Esophagus squamous epithelium (tissue), 5 donors: ENCODE measurements at regions not wholly inside any gene's neighbourhood (a gene's known extent, or its start where the extent isn't known, plus 50 kb on each side); places are given as distances from the start of the nearest gene placed in this dataset.

Experiments
- DNase-seq: peaks from one replicate; lab custom pipeline; 2025; lab: John Stamatoyannopoulos, UW
- H3K27ac ChIP-seq, 4 donors: fragments of 200-600 bp; sonication (generic); one replicate each; pipeline ENCODE4 v1.5.1; 2016 to 2019; ENCODE audit warnings: mild to moderate bottlenecking in 1 of 4
- H3K27me3 ChIP-seq, 4 donors: fragments of 200-600 bp; sonication (generic); 1 replicate in 3 of 4; 2 replicates in 1 of 4; pipeline versions ENCODE4 v1.5.1 to v1.6.0; 2017 to 2021; ENCODE audit warnings: antibody characterized with exemption in 1 of 4
- H3K36me3 ChIP-seq, 3 donors: fragments of 200-600 bp; sonication (generic); one replicate each; pipeline ENCODE4 v1.5.1; 2016 to 2019
- H3K4me1 ChIP-seq, 3 donors: fragments of 200-600 bp; sonication (generic); one replicate each; pipeline ENCODE4 v1.5.1; 2017 to 2019
- H3K4me3 ChIP-seq, 4 donors: fragments of 200-600 bp; sonication (generic); 1 replicate in 3 of 4; 2 replicates in 1 of 4; pipeline ENCODE4 v1.5.1; 2016 to 2019; ENCODE audit warnings: mild to moderate bottlenecking in 2 of 4, moderate library complexity in 1 of 4
- H3K9me3 ChIP-seq, 3 donors: fragments of 200-600 bp; sonication (generic); one replicate each; pipeline ENCODE4 v1.5.1; 2016 to 2019
- POLR2A ChIP-seq, 4 donors: fragments of 450-650 bp; IDR thresholded peaks; one replicate each; pipeline ENCODE4 v1.6.1; 2017; ENCODE audit warnings: antibody characterized with exemption in 4 of 4, mild to moderate bottlenecking in 4 of 4, moderate library complexity in 3 of 4
- WGBS, 2 donors: methylation state at CpG; one replicate each; pipeline ENCODE4 v1.1.5; 2018; 5-methylcytosine and 5-hydroxymethylcytosine counted together
- intact Hi-C: fragments of 100-400 bp; cut with DNase I; formaldehyde crosslinking; loops from one replicate; pipeline ENCODE4 v1.15.0; 2022
- TF ChIP-seq, protein P1 (sequence below), 6 experiments: fragments of 450-650 bp in 4 of 6; fragments of 200-600 bp in 2 of 6; sonication (generic) in 2 of 6; IDR thresholded peaks; one replicate each; pipeline ENCODE4 v1.5.1; 2016 to 2019; ENCODE audit warnings: antibody characterized with exemption in 6 of 6, mild to moderate bottlenecking in 4 of 6, moderate library complexity in 4 of 6
- donor health status: DM: yes; HTN: yes; CAD: no.

DNA sequence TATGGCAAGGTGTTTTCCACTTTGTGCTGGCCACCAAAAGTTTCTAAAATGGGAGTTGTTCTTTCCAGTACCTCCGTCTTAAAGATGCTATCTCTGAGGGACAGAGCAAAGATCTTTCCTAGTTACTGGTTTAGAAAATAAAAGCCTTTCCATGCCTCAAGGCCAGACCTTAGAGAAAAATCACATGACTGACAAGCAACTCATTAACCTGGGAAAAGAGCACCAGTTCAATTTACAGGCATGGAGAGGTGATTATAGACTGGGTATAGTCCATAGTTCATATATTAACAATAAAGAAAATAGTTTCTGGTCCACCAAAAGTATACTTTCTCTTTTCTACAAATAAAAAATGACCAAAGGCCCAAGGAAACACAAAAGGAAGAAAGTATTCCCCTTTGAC lies 230.7 kb downstream of the TOX3 start:
- intact Hi-C loops, result no loop called here
- no peak overlapping the region for H3K27ac ChIP-seq
- WGBS, 2 donors, result 56 to 85% methylated on average over 1 of the region's 1 CpG
- DNase-seq, result no peak
- H3K27me3 ChIP-seq, result no peaks in the 10 kb centered on the region
- H3K4me1 ChIP-seq, result no peaks in the 10 kb centered on the region
- H3K36me3 ChIP-seq, result no peaks in the 10 kb centered on the region
- no peaks in the 10 kb centered on the region for H3K9me3 ChIP-seq
- TF ChIP-seq POLR2A (IDR thresholded peaks at IDR 0.05), result no peak
- H3K4me3 ChIP-seq, result no peak overlapping the region

DNA sequence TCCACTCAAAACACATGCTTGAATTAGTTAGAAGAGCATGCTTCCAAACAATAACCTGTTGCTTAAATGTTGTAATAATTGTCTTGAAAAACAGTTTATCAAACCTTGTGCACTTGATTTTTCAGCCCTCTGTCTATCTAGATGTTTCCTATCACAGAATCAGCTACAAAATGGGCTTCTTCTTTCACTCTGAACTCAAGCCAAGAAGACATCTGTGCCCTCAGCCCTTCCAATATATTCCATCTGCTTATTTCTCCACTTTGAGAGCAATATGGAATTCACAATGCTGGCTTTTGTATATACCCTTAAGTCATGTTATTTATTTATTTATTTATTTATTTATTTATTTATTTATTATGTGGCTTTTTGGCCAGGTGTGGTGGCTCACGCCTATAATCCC lies 234.2 kb downstream of the TOX3 start:
- Histone ChIP-seq H3K36me3 (no peaks in the 10 kb centered on the region), H3K4me3 (no peak overlapping the region), H3K9me3 (no peaks in the 10 kb centered on the region), H3K4me1 (no peaks in the 10 kb centered on the region), H3K27me3 (no peaks in the 10 kb centered on the region), H3K27ac (no peak overlapping the region)
- TF ChIP-seq, protein P1, sequence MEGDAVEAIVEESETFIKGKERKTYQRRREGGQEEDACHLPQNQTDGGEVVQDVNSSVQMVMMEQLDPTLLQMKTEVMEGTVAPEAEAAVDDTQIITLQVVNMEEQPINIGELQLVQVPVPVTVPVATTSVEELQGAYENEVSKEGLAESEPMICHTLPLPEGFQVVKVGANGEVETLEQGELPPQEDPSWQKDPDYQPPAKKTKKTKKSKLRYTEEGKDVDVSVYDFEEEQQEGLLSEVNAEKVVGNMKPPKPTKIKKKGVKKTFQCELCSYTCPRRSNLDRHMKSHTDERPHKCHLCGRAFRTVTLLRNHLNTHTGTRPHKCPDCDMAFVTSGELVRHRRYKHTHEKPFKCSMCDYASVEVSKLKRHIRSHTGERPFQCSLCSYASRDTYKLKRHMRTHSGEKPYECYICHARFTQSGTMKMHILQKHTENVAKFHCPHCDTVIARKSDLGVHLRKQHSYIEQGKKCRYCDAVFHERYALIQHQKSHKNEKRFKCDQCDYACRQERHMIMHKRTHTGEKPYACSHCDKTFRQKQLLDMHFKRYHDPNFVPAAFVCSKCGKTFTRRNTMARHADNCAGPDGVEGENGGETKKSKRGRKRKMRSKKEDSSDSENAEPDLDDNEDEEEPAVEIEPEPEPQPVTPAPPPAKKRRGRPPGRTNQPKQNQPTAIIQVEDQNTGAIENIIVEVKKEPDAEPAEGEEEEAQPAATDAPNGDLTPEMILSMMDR (IDR thresholded peaks at IDR 0.05), result no peak
- TF ChIP-seq POLR2A (IDR thresholded peaks at IDR 0.05), result no peak
- DNase-seq, result no peak
- WGBS, 2 donors, result 100% methylated on average over 1 of the region's 1 CpG
- intact Hi-C loops, result no loop called here

DNA sequence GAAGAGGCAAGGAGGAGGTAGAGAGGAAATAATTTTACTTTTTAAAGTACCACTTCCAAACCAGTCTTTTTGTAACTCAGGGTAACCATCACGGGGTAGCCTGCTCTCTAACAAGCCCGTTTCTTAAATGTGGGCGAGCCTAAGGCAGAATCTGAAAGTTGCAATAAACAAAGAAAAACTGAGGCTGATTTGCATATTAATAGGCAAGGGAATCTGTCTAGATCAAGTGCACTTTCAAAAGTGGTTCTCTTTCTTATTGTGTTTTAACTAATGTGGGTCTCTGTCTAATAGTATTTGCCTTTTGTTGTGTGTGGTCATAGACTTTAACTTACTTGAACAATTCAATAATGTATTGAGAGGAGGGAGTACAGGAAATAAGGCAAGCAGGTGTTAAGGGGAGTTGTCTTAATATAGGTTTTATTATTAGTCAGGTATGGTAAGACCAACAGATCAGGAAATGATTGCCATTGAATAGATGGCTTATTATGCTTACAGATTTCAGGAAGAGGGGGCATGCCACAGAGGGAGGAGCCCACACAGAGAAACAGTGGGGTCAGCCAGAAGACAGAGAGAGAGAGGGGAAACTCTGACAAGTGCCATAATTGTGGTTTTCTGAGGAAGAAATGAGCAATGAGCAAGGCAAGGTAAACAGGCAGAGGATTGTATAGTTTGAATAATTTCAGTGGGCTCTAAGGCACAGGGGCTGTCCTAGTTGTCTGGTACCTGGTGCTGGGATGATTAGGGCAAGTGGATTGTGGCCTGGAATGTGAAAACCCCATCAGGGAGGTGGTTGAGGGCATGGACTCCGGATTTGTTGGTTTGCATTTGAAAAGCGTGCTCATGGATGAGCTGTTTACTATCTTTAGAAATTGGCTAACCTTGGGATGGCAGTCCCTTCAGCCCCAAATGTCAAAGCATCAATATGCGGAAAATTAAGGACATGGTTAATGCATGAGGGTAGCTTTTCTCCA lies 237.2 kb downstream of the TOX3 start:
- WGBS, 2 donors, result 64 to 67% methylated on average over 6 of the region's 6 CpGs
- DNase-seq, result no peak

DNA sequence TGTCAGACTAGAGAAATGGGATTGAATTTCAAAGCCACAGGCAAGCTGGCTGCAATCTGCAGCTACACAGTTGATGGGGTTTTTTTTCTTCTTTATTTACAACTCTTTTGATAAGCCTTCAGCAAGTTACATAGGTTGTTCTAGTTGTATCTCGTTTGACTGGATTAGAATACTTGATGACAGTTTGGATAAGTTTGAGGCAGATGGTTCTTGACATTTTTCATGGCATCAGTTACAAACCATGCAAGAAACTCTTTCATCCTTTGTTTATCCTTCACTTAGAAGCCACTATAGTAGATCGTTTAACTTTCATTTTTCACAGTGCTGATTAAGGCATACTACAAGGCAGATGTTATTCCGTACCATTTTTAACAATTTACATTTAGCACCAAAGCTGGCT lies 238.9 kb downstream of the TOX3 start:
- no peak for DNase-seq
- intact Hi-C loops, result no loop called here
- Histone ChIP-seq H3K36me3 (no peaks in the 10 kb centered on the region), H3K4me1 (no peaks in the 10 kb centered on the region), H3K27me3 (no peaks in the 10 kb centered on the region), H3K9me3 (no peaks in the 10 kb centered on the region), H3K27ac (no peak overlapping the region), H3K4me3 (no peak overlapping the region)
- no peak for TF ChIP-seq POLR2A (IDR thresholded peaks at IDR 0.05)
- TF ChIP-seq, protein P1 (IDR thresholded peaks at IDR 0.05), result no peak
- 6 to 9% methylated on average over 3 of the region's 3 CpGs for WGBS, 2 donors

More for the DNA sequence above, 237.2 kb downstream of the TOX3 start:
- Histone ChIP-seq H3K36me3 (no peaks in the 10 kb centered on the region), H3K27ac (no peak overlapping the region), H3K4me1 (no peaks in the 10 kb centered on the region), H3K27me3 (no peaks in the 10 kb centered on the region), H3K4me3 (no peak overlapping the region), H3K9me3 (no peaks in the 10 kb centered on the region)
- intact Hi-C loops, result no loop called here
- no peak for TF ChIP-seq POLR2A (IDR thresholded peaks at IDR 0.05)
- TF ChIP-seq, protein P1 (IDR thresholded peaks at IDR 0.05), result no peak

DNA sequence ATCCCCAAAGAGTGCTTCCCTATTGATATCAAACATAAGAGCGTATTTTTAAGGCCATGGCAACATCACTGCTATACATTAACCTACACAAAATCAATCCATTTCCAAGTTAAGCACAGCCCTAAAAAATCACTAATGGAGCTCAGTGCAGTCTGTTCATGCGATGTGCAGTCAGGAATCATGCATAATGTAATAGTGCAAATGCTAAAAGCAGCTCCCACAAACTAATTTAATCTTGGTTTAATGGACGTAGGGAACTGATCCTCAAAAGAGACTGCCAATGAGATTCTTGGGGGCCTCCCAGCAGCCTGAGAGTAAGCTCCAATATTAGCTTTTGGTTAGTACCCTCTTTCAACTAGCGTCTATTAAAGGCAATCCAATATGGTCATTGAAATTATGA lies 245.9 kb downstream of the TOX3 start:
- Histone ChIP-seq H3K9me3 (no peaks in the 10 kb centered on the region), H3K27me3 (no peaks in the 10 kb centered on the region), H3K4me3 (no peak overlapping the region), H3K36me3 (no peaks in the 10 kb centered on the region), H3K4me1 (no peaks in the 10 kb centered on the region), H3K27ac (no peak overlapping the region)
- no peak for TF ChIP-seq POLR2A (IDR thresholded peaks at IDR 0.05)
- TF ChIP-seq, protein P1 (IDR thresholded peaks at IDR 0.05), result no peak
- WGBS, 2 donors, result 75 to 85% methylated on average over 4 of the region's 4 CpGs
- intact Hi-C loops, result no loop called here
- no peak for DNase-seq
